ENCODE measurements at regions not wholly inside any gene's neighbourhood (a gene's known extent, or its start where the extent isn't known, plus 50 kb on each side); places are given as distances from the start of the nearest gene placed in this dataset.

DNA sequence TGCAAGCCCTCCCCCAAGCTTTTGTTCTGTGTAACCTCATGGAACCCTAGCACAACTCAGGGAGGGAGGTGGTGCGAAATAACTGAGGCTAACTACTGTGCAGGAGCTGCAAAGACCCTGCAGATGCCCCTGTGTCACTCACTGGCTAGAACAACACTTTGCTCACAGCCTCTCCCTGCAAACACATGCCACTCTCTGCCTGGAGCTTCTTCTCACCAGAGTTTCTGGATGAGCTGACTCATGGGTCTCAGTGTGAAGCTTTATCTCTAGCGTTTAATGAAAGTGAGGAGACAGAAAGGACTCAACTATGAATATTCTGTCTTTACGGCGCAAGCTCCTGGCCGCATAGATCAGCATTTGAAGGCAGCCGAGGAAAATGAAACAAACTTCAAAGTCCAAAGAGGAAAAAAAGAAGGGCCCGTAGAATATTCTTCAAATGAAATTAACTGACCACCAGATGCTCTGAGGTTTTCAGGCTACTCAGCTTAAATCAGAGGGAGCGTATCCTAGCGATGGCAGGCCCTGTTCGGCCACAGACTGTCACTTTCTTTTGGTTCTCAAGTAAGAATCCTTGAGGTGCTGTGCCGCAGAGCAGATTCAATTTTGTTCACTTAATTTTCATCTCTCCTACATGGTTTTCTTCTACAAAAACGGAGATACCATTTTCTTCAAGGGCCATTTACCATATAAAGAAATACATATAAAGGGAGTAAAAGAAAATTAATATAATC is 77.7 kb upstream of the TAS2R1 start:
- no peaks in the 10 kb centered on the region for H3K9me3 ChIP-seq (ENCODE audit: control insufficient read depth, low read depth, low read length)
- no peak overlapping the region for H3K4me3 ChIP-seq (ENCODE audit: low read length)
- no peak overlapping the region for H3K27ac ChIP-seq (ENCODE audit: low read length)
- no peaks in the 10 kb centered on the region for H3K4me1 ChIP-seq (ENCODE audit: control insufficient read depth, insufficient read depth, low read length)
- WGBS (ENCODE audit: insufficient coverage, low lambda C conversion rate) = 81% methylated on average over 6 of the region's 12 CpGs
- no peaks in the 10 kb centered on the region for H3K27me3 ChIP-seq (ENCODE audit: control insufficient read depth, insufficient read depth, low read length)
- DNase-seq = no peak
- no peaks in the 10 kb centered on the region for H3K36me3 ChIP-seq (ENCODE audit: control insufficient read depth, insufficient read depth, low read length)

- Histone ChIP-seq H3K4me1 (ENCODE audit: control insufficient read depth, insufficient read depth, low read length) (no peaks in the 10 kb centered on the region), H3K4me3 (ENCODE audit: low read length) (no peak overlapping the region), H3K36me3 (ENCODE audit: control insufficient read depth, insufficient read depth, low read length) (no peaks in the 10 kb centered on the region), H3K27me3 (ENCODE audit: control insufficient read depth, insufficient read depth, low read length) (no peaks in the 10 kb centered on the region), H3K27ac (ENCODE audit: low read length) (no peak overlapping the region), H3K9me3 (ENCODE audit: control insufficient read depth, low read depth, low read length) (no peaks in the 10 kb centered on the region)
- DNase-seq = no peak
- no CpG with 5 or more reads among the region's 3 CpGs for WGBS (ENCODE audit: insufficient coverage, low lambda C conversion rate)
Measured at GRCh38 chr5:9699681-9700080, 69.5 kb upstream of the TAS2R1 start.

DNA sequence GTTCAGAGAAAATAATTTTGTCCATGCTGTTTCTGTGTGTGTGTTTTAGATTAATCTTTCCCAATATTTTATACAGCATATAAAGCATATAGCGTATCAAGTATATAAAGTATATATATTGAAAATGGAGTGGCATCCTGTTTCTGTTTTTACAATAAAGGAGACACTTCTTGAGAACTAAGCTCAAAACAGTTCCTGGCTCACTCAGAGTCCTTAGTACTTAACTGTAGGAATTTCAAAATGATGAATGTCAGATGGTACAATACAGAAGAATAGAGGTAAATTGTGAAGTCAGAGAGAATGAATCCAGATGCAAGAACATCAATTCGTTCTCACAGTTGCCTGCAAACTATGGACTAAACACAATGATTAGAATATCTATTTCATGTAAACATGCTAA is 68.7 kb upstream of the TAS2R1 start:
- DNase-seq = no peak
- WGBS (ENCODE audit: insufficient coverage, low lambda C conversion rate) = 79% methylated on average over 2 of the region's 2 CpGs

GRCh38 chr5:9698125-9698826 is 68.1 kb upstream of the TAS2R1 start:
- Histone ChIP-seq H3K27ac (ENCODE audit: low read length) (no peak overlapping the region), H3K27me3 (ENCODE audit: control insufficient read depth, insufficient read depth, low read length) (no peaks in the 10 kb centered on the region), H3K9me3 (ENCODE audit: control insufficient read depth, low read depth, low read length) (no peaks in the 10 kb centered on the region), H3K4me1 (ENCODE audit: control insufficient read depth, insufficient read depth, low read length) (no peaks in the 10 kb centered on the region), H3K36me3 (ENCODE audit: control insufficient read depth, insufficient read depth, low read length) (no peaks in the 10 kb centered on the region), H3K4me3 (ENCODE audit: low read length) (no peak overlapping the region)
- WGBS (ENCODE audit: insufficient coverage, low lambda C conversion rate) = 92% methylated on average over 2 of the region's 9 CpGs
- no peak for DNase-seq

More for the DNA sequence above, 68.7 kb upstream of the TAS2R1 start:
- no peaks in the 10 kb centered on the region for H3K36me3 ChIP-seq (ENCODE audit: control insufficient read depth, insufficient read depth, low read length)
- H3K27me3 ChIP-seq (ENCODE audit: control insufficient read depth, insufficient read depth, low read length) = no peaks in the 10 kb centered on the region
- H3K4me1 ChIP-seq (ENCODE audit: control insufficient read depth, insufficient read depth, low read length) = no peaks in the 10 kb centered on the region
- no peaks in the 10 kb centered on the region for H3K9me3 ChIP-seq (ENCODE audit: control insufficient read depth, low read depth, low read length)
- no peak overlapping the region for H3K27ac ChIP-seq (ENCODE audit: low read length)
- H3K4me3 ChIP-seq (ENCODE audit: low read length) = no peak overlapping the region

DNA sequence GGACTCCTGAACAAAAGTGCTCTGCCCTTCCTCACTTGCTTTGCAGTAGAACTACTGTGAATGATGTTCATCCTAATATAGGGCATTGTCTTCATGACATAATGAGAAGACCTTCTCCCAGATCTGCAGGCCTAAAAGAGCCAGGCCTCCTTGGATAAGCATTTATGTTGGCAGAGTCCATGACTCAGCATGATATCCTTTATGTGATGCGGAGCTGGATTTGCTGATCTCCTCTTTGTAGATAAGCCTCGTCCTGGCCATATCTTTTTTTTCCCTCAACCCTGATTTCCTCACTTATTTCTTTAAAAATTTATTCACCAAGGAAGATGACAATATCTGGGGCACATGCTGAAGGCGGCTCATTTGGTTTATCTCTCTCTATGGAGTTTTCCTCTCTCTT is 62.4 kb upstream of the TAS2R1 start:
- no peak for DNase-seq

DNA sequence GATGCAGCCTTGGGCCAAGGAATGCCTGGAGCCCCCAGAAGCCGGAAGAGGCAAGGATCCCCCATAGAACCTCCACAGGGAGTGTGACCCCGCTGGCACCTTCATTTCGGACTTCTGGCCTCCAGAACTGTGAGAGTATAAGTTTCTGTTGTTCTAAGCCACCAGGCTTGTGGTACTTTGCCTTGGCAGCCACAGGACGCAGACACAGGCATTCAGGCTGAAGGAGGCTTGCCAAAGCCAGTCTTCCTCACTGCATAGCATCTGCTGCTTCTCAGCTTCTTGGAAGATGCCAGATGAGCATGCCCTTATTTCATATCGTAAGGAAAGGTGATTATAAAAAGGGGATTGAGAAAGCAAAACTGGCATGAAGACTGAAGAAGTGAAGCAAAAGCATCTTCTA is 61.1 kb upstream of the TAS2R1 start:
- no peak for DNase-seq
- WGBS (ENCODE audit: insufficient coverage, low lambda C conversion rate) = no CpG with 5 or more reads among the region's 5 CpGs
- H3K4me3 ChIP-seq (ENCODE audit: low read length) = no peak overlapping the region
- H3K4me1 ChIP-seq (ENCODE audit: control insufficient read depth, insufficient read depth, low read length) = no peaks in the 10 kb centered on the region
- no peaks in the 10 kb centered on the region for H3K9me3 ChIP-seq (ENCODE audit: control insufficient read depth, low read depth, low read length)
- no peaks in the 10 kb centered on the region for H3K27me3 ChIP-seq (ENCODE audit: control insufficient read depth, insufficient read depth, low read length)
- H3K36me3 ChIP-seq (ENCODE audit: control insufficient read depth, insufficient read depth, low read length) = no peaks in the 10 kb centered on the region
- H3K27ac ChIP-seq (ENCODE audit: low read length) = no peak overlapping the region

More for the DNA sequence above, 62.4 kb upstream of the TAS2R1 start:
- Histone ChIP-seq H3K4me1 (ENCODE audit: control insufficient read depth, insufficient read depth, low read length) (no peaks in the 10 kb centered on the region), H3K4me3 (ENCODE audit: low read length) (no peak overlapping the region), H3K27ac (ENCODE audit: low read length) (no peak overlapping the region), H3K9me3 (ENCODE audit: control insufficient read depth, low read depth, low read length) (no peaks in the 10 kb centered on the region), H3K27me3 (ENCODE audit: control insufficient read depth, insufficient read depth, low read length) (no peaks in the 10 kb centered on the region), H3K36me3 (ENCODE audit: control insufficient read depth, insufficient read depth, low read length) (no peaks in the 10 kb centered on the region)
- WGBS (ENCODE audit: insufficient coverage, low lambda C conversion rate) = 100% methylated on average over 1 of the region's 3 CpGs

DNA sequence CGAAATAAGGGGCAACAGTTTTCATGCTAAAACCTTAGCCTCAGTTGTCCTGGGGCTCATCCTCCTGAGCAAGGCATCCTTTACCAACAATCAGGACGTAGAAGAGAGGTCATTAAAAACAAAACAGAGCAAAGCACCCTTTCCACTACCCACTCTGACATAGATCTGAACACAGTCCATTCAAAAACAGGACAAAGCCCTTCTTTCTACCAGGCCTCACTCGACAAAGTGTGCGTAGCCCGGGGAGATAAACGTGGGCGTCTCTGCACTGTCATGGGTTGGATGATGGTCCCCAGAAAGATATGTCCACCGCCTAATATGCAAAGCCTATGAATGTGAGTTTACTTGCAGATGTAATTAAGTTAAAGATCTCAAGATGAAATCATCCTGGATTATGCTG is 60.6 kb upstream of the TAS2R1 start:
- no peak overlapping the region for H3K4me3 ChIP-seq (ENCODE audit: low read length)
- no peaks in the 10 kb centered on the region for H3K36me3 ChIP-seq (ENCODE audit: control insufficient read depth, insufficient read depth, low read length)
- WGBS (ENCODE audit: insufficient coverage, low lambda C conversion rate) = 83% methylated on average over 4 of the region's 8 CpGs
- H3K9me3 ChIP-seq (ENCODE audit: control insufficient read depth, low read depth, low read length) = no peaks in the 10 kb centered on the region
- no peaks in the 10 kb centered on the region for H3K4me1 ChIP-seq (ENCODE audit: control insufficient read depth, insufficient read depth, low read length)
- no peaks in the 10 kb centered on the region for H3K27me3 ChIP-seq (ENCODE audit: control insufficient read depth, insufficient read depth, low read length)
- no peak overlapping the region for H3K27ac ChIP-seq (ENCODE audit: low read length)
- no peak for DNase-seq

DNA sequence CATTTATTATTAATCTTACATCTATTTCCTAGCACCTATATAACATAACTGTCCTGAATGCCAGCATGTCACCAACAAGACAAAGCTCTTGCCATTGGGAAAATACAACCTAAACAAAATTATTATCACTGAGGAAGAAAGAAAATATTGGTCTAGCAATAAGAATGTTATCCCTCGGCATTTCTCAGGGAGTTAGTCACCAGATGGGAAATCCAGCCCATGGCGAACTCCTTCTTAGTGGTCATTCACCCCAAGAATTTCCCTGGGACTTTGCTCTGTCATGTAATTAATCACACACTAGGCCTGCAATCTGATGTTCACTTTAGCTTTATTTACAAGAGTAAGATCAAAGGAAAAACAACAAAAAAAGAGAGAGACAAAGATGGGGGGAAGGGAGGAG is 56.1 kb upstream of the TAS2R1 start:
- H3K4me3 ChIP-seq (ENCODE audit: low read length) = no peak overlapping the region
- no peaks in the 10 kb centered on the region for H3K4me1 ChIP-seq (ENCODE audit: control insufficient read depth, insufficient read depth, low read length)
- no peak overlapping the region for H3K27ac ChIP-seq (ENCODE audit: low read length)
- DNase-seq = peak; percentile 8 to 28
- H3K27me3 ChIP-seq (ENCODE audit: control insufficient read depth, insufficient read depth, low read length) = peaks cover 2% of the 10 kb centered on the region
- no CpG with 5 or more reads among the region's 2 CpGs for WGBS (ENCODE audit: insufficient coverage, low lambda C conversion rate)
- H3K9me3 ChIP-seq (ENCODE audit: control insufficient read depth, low read depth, low read length) = no peaks in the 10 kb centered on the region
- no peaks in the 10 kb centered on the region for H3K36me3 ChIP-seq (ENCODE audit: control insufficient read depth, insufficient read depth, low read length)

- Histone ChIP-seq H3K9me3 (ENCODE audit: control insufficient read depth, low read depth, low read length) (no peaks in the 10 kb centered on the region), H3K27me3 (ENCODE audit: control insufficient read depth, insufficient read depth, low read length) (peaks cover 2% of the 10 kb centered on the region), H3K27ac (ENCODE audit: low read length) (no peak overlapping the region), H3K4me1 (ENCODE audit: control insufficient read depth, insufficient read depth, low read length) (no peaks in the 10 kb centered on the region), H3K36me3 (ENCODE audit: control insufficient read depth, insufficient read depth, low read length) (no peaks in the 10 kb centered on the region), H3K4me3 (ENCODE audit: low read length) (no peak overlapping the region)
- no CpG with 5 or more reads among the region's 1 CpG for WGBS (ENCODE audit: insufficient coverage, low lambda C conversion rate)
- peak in 1 of 2 donors; percentile 2 for DNase-seq
Measured at GRCh38 chr5:9681706-9682105, 51.6 kb upstream of the TAS2R1 start.
